GM12875 (cell line): ENCODE measurements at regions not wholly inside any gene's neighbourhood (a gene's known extent, or its start where the extent isn't known, plus 50 kb on each side); places are given as distances from the start of the nearest gene placed in this dataset.

ENCODE experiments used
- H3K4me3 ChIP-seq: one replicate; pipeline ENCODE4 v1.5.1; 2011; ENCODE audit warnings: low read depth, low read length, control low read depth
- CTCF ChIP-seq: IDR thresholded peaks from 2 replicates; pipeline ENCODE4 v1.5.1; 2011; ENCODE audit warnings: low read depth, mild to moderate bottlenecking, control low read depth, inconsistent platforms, low read length, moderate library complexity, borderline replicate concordance; ENCODE audit not compliant: insufficient read depth

DNA sequence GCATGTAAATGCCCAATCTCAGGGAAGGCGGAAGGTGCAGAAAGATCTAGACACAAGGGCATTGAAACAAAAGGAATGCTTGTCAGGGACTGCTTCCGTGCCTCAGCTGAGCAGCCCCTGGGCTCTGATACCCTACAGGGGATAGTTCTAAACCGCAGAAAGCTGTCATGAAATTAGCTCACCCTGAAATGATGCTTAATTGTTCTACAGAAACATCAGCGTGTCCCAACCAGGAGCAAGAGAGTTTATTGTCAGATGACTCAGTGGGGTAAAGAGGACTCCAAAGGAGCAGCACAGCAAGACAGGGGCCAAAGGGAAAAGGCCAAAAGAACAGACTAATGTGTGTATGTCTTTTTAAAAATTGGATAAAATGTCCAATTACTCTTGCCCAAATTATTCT is 258.4 kb upstream of the JARID2 start:
- TF ChIP-seq CTCF, result no peak
- H3K4me3 ChIP-seq, result no peak overlapping the region

- no peak for TF ChIP-seq CTCF
Measured at GRCh38 chr6:14992382-14992781, 253.5 kb upstream of the JARID2 start.

GRCh38 chr6:14995208-14995607 is 250.7 kb upstream of the JARID2 start:
- H3K4me3 ChIP-seq, result no peak overlapping the region
- TF ChIP-seq CTCF, result no peak

More at GRCh38 chr6:14992382-14992781, 253.5 kb upstream of the JARID2 start:
- H3K4me3 ChIP-seq, result no peak overlapping the region

DNA sequence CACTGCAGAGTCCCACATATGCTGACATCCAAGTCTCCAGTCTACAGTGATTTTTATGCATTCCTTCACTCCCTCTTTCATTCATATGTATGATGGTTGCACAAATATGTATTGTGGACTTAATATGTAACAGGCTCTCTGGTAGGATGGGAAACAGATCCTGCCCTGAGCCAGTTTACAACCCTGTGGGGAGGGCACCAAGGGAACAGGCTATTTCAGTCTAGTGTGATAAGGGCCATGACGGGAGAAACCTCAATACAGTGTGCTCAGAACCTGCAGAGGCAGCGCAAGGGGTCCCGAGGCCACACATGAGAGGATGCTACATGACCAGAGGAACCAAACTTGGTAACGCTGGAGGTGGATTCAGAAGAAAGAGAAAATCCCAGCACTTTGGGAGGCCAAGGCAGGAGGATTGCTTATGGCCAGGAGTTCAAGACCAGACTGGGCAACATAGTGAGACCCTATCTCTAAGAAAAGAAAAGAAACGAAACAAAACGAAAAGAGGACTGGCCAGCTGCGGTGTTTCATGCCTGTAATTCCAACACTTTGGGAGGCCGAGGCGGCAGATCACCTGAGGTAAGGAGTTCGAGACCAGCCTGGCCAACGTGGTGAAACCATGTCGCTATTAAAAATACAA is 249.8 kb upstream of the JARID2 start:
- H3K4me3 ChIP-seq, result no peak overlapping the region
- TF ChIP-seq CTCF, result no peak

GRCh38 chr6:14996892-14997291 is 249.0 kb upstream of the JARID2 start:
- H3K4me3 ChIP-seq, result no peak overlapping the region
- no peak for TF ChIP-seq CTCF

- no peak for TF ChIP-seq CTCF
Measured at GRCh38 chr6:14997507-14997906, 248.4 kb upstream of the JARID2 start.

DNA sequence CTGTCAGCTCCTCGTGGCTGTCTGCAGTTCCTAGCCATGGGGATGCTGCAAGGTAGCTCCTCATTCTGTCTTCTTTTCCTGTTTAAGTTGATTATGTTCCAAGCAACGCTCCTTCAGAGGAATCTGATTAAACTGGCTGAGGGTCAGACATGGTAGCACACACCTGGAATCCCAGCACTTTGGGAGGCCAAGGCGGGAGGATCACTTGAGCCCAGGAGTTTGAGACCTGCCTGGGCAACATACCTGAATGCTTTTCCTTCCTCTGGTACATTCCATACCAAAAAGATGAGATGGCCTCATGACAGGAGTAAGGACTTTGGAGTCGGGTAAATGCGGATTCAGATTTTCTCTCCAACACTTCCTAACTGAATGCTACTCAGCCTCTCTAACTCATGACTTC is 246.8 kb upstream of the JARID2 start:
- TF ChIP-seq CTCF, result no peak
- no peak overlapping the region for H3K4me3 ChIP-seq

More at GRCh38 chr6:14997507-14997906, 248.4 kb upstream of the JARID2 start:
- H3K4me3 ChIP-seq, result no peak overlapping the region
